ENCODE measurements at regions not wholly inside any gene's neighbourhood (a gene's known extent, or its start where the extent isn't known, plus 50 kb on each side); places are given as distances from the start of the nearest gene placed in this dataset.

GRCh38 chr3:40961104-40961857 is 238.0 kb upstream of the CTNNB1 start:
- H3K9me3 ChIP-seq (ENCODE audit: low read depth) = peaks cover 7% of the 10 kb centered on the region
- TF ChIP-seq EZH2 (IDR thresholded peaks at IDR 0.05; ENCODE audit: borderline replicate concordance) (no peak), CTCF (IDR thresholded peaks at IDR 0.05; ENCODE audit: poor library complexity) (no peak), EZH2phosphoT487 (IDR thresholded peaks at IDR 0.05; ENCODE audit: low read depth, severe bottlenecking, unreplicated experiment) (no peak)
- no peaks in the 10 kb centered on the region for H3K9me2 ChIP-seq (replicated peaks; ENCODE audit: insufficient read depth)
- 70% methylated on average over 5 of the region's 5 CpGs for WGBS (ENCODE audit: low lambda C conversion rate, missing lambda C conversion rate)
- no peaks in the 10 kb centered on the region for H3K27me3 ChIP-seq
- H3K36me3 ChIP-seq (replicated peaks; ENCODE audit: insufficient read depth, low read depth) = no peaks in the 10 kb centered on the region
- no peak overlapping the region for H3K27ac ChIP-seq
- no peak overlapping the region for H3K4me3 ChIP-seq
- H3K4me2 ChIP-seq = no peak overlapping the region
- no peaks in the 10 kb centered on the region for H3K79me2 ChIP-seq
- H4K20me1 ChIP-seq (ENCODE audit: insufficient read depth, poor library complexity, severe bottlenecking) = no peaks in the 10 kb centered on the region
- H2AFZ ChIP-seq = no peak overlapping the region
- DNase-seq (ENCODE audit: low spot score) = no peak
- H3K4me1 ChIP-seq (ENCODE audit: insufficient read depth) = no peaks in the 10 kb centered on the region

GRCh38 chr3:40962721-40963120 is 236.6 kb upstream of the CTNNB1 start:
- Histone ChIP-seq H2AFZ (no peak overlapping the region), H3K9me2 (replicated peaks; ENCODE audit: insufficient read depth) (no peaks in the 10 kb centered on the region), H3K4me3 (no peak overlapping the region), H3K27ac (no peak overlapping the region), H3K79me2 (no peaks in the 10 kb centered on the region), H3K4me2 (no peak overlapping the region), H3K9me3 (ENCODE audit: low read depth) (peaks cover 7% of the 10 kb centered on the region), H3K36me3 (replicated peaks; ENCODE audit: insufficient read depth, low read depth) (no peaks in the 10 kb centered on the region), H4K20me1 (ENCODE audit: insufficient read depth, poor library complexity, severe bottlenecking) (no peaks in the 10 kb centered on the region), H3K27me3 (no peaks in the 10 kb centered on the region), H3K4me1 (ENCODE audit: insufficient read depth) (no peaks in the 10 kb centered on the region)
- TF ChIP-seq CTCF (IDR thresholded peaks at IDR 0.05; ENCODE audit: poor library complexity) (no peak), EZH2phosphoT487 (IDR thresholded peaks at IDR 0.05; ENCODE audit: low read depth, severe bottlenecking, unreplicated experiment) (no peak), EZH2 (IDR thresholded peaks at IDR 0.05; ENCODE audit: borderline replicate concordance) (no peak)
- no peak for DNase-seq (ENCODE audit: low spot score)
- WGBS (ENCODE audit: low lambda C conversion rate, missing lambda C conversion rate) = 62% methylated on average over 2 of the region's 2 CpGs

GRCh38 chr3:40968666-40969065 is 230.6 kb upstream of the CTNNB1 start:
- no peak for TF ChIP-seq EZH2phosphoT487 (IDR thresholded peaks at IDR 0.05; ENCODE audit: low read depth, severe bottlenecking, unreplicated experiment)
- TF ChIP-seq EZH2 (IDR thresholded peaks at IDR 0.05; ENCODE audit: borderline replicate concordance) = no peak
- TF ChIP-seq CTCF (IDR thresholded peaks at IDR 0.05; ENCODE audit: poor library complexity) = no peak
- no peak overlapping the region for H2AFZ ChIP-seq

More at GRCh38 chr3:40968666-40969065, 230.6 kb upstream of the CTNNB1 start:
- WGBS (ENCODE audit: low lambda C conversion rate, missing lambda C conversion rate) = 54% methylated on average over 1 of the region's 1 CpG
- H4K20me1 ChIP-seq (ENCODE audit: insufficient read depth, poor library complexity, severe bottlenecking) = no peaks in the 10 kb centered on the region
- no peak for DNase-seq (ENCODE audit: low spot score)
- H3K27me3 ChIP-seq = no peaks in the 10 kb centered on the region
- H3K79me2 ChIP-seq = no peaks in the 10 kb centered on the region
- no peaks in the 10 kb centered on the region for H3K9me2 ChIP-seq (replicated peaks; ENCODE audit: insufficient read depth)
- no peak overlapping the region for H3K27ac ChIP-seq
- no peak overlapping the region for H3K4me3 ChIP-seq
- peaks cover 7% of the 10 kb centered on the region for H3K9me3 ChIP-seq (ENCODE audit: low read depth)
- no peaks in the 10 kb centered on the region for H3K36me3 ChIP-seq (replicated peaks; ENCODE audit: insufficient read depth, low read depth)
- H3K4me2 ChIP-seq = no peak overlapping the region
- peaks cover 13% of the 10 kb centered on the region for H3K4me1 ChIP-seq (ENCODE audit: insufficient read depth)

Measured in hepatocyte (in vitro differentiated cells).